HG03521 (cell line): ENCODE measurements at regions not wholly inside any gene's neighbourhood (a gene's known extent, or its start where the extent isn't known, plus 50 kb on each side); places are given as distances from the start of the nearest gene placed in this dataset.
"Not testable (repeated sequence)": the region's sequence is repeated elsewhere in the genome, so short reads cannot be mapped to it uniquely, and the experiment has no call there.

Experiments used
- ATAC-seq: cut with Tn5 transposase; IDR thresholded peaks from one replicate; pipeline ENCODE4 v1.9.1; 2021; ENCODE audit warnings: mild to moderate bottlenecking, moderate library complexity; ENCODE audit not compliant: unreplicated experiment

DNA sequence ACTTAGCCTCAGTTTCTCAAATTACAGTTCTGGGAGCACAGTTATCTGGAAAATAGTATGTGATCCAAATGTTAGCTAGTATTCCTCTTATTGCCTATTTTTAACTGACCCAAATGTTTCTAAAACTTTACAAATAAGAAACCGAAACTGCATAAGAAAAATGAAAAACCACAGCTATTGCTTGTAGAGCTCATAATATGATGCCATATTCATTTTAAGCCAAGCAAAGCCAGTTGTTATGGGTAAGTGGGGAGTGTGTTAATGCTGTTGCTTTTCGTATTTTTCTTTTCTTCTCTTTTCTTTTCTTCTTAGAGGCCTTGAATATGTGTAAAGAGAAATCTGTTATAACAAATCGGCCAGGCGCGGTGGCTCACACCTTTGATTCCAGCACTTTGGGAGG is 447.4 kb upstream of the TUSC1 start:
- ATAC-seq = no peak

DNA sequence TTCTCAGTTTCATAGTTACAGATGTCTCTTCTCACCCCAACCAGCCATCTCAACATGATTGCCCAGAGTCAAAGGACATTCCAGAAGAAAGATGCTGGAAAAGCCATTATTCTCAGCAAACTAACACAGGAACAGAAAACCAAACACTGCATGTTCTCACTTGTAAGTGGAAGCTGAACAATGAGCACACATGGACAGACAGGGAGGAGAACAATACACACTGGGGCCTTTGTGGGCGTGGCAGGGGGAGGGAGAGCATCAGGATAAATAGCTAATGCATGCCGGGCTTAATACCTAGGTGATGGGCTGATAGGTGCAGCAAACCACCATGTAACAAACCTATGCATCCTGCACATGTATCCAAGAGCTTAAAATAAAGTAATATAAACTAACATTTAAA is 437.8 kb upstream of the TUSC1 start:
- ATAC-seq = not testable (repeated sequence)

- no peak for ATAC-seq
These were observed 434.5 kb upstream of the TUSC1 start for GRCh38 chr9:26112724-26113123.

DNA sequence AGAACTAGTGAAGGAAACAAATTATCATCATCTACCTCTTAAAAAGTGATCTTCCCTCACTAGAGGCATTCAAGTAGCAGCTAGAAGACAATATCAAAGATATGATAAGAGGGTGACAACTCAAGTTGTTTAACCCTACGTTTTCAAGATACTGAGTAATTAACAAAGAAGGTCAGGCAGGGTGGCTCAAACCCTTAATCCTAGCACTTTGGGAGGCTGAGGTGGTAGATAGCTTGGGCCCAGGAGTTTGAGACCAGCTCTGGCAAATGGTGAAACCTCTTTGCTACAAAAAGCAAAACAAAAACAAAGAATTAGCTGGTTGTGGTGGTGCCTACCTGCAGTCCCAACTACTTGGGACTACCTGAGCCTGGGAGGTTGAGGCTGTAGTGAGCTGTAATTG is 408.2 kb upstream of the TUSC1 start:
- ATAC-seq = no peak

DNA sequence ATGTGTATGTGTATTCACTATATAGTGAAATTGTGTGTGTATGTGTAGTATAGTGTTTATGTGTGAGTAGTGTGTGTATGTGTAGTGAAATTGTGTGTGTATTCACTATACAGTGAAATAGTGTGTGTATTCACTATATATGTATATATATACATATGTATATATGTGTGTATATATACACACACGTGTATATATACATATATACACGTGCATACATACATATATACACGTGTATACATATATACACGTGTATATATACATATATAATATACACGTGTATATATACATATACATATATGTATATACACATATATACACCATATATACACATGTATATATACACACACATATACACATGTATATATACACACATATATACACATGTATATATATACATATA is 403.6 kb upstream of the TUSC1 start:
- ATAC-seq = no peak

DNA sequence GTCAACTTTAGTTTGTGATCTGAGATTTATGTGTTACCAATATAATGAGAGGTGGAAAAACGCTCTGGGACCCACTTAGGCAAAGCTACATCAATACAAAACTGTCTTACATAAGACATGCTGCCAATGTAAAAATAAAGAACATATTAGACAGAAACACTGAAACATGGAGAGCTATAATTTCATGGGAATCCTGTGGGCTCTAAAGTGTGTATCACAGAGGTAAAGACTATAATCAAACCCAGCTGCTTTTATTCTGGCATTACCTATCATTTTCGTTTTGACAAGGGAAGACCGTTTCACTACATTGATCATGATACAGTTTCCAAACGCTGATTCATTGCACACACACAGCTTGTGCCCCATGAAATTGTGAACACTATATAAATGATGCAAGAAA is 400.5 kb upstream of the TUSC1 start:
- ATAC-seq = no peak

GRCh38 chr9:26077860-26078259 is 399.6 kb upstream of the TUSC1 start:
- no peak for ATAC-seq

- no peak for ATAC-seq
These were observed 389.4 kb upstream of the TUSC1 start for GRCh38 chr9:26067608-26068007.

DNA sequence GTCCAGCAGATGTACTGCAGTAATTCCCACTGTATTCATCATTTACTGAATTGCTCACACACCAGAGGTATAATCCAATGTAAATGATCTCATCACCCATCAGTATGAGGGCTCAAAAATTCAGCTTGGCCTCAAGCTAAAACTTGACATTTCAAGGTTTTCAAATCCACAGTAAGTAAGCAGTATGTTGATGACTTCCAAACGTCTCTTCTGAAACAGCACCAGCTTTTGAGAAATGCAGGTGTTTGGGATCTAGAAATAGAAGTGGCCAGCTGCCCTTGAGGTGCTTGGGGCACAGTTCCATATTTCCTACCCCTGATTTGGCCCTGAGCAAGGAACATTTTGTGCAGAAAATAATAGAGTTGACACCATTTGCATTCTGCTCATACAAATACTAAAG is 388.0 kb upstream of the TUSC1 start:
- ATAC-seq = no peak

- no peak for ATAC-seq
These were observed 383.8 kb upstream of the TUSC1 start for GRCh38 chr9:26061948-26062575.

DNA sequence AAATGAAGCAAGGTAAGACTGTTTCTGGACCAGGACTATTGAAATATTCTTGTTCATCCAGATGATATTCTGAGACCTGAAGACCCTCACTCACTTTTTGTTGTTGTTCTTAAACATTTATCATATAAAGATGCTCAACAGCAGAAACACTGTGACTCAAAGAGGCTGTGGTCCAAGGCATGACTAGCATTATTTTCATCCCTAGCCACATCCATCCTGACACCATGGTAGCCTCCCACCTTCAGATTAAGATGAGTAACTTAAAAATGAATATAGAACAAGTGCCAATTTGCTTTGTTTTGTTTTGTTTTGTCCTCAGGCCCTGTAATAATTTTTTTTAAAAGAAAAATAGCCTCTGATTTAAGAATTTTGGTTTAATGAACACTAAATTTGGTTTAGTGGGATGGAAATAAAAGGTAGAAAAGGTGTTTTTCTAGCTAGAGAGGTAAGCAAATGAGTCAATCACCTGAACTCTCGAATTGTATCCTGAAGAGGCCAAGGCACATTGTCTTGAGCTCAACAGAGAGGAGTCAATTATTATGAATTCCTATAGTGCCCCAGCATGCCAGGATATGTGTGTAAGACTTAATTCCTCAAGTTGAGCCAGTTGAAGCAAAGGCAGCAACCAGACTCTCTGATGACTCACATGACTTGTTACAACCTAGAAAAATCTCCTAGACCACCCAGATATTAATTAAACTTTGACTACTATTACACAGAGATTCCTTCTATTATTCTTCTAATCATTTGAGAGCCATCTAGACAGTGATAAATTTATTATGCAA is 380.1 kb upstream of the TUSC1 start:
- ATAC-seq = no peak

DNA sequence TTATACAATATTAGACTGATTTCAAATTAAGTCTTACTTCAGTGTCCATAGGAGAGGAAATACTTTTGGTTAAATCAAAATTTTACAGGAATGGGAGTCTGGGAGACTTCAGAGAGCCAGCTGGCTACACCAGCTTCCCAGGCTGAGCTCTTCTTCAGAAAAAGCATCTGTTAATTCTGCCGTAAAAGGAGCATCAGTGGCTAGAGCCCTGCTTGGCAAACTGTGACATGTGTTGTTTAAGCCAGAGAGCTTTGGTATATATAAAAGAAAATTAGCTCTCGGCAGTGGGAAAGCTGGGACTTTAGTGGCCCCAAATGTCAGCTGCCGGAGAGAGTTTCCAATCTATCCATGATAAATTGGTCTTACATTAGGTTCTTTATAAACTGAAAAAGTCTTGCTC is 378.8 kb upstream of the TUSC1 start:
- ATAC-seq = no peak

DNA sequence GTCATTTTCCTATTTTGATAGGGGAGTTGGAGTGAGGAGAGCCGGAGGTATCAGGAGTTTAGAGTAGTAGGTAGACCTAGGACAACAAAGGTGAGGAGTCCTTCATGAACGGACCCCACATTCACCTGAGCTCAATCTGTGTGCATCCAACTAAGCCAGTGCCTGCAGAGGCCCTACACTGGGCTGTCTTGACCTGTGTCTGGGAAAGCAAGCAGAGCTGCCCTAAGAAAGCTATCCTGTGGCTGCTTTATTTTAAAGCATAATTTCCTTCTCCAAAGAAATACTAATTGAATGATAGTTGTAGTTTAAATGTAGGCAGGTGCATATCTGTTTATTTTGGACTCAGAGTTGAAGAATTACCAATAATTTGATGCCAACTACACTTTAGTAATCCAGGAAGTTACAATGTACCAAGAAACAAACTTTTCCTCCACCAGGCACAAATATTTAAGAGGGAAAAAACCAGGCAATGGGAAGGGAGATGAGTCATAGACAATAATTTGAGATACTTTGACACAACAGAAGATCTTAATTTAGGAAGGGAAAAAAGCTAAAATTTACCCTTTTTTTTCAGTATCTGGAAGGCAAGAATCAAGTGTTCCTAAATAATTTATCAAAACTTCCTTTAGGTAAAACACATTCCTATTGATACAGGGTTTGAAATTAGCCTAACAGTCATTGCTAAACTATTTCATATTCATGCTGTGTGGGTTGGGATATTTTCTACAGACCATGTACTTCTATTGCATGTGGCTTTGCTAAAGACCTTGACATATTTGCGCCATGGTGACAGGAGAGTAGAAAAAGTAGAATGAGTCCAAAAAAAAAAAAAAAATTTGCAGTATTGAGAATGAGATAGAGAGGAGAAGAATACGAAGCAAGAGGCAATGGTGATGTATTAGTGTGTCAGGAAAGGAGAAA is 376.6 kb upstream of the TUSC1 start:
- ATAC-seq = no peak

DNA sequence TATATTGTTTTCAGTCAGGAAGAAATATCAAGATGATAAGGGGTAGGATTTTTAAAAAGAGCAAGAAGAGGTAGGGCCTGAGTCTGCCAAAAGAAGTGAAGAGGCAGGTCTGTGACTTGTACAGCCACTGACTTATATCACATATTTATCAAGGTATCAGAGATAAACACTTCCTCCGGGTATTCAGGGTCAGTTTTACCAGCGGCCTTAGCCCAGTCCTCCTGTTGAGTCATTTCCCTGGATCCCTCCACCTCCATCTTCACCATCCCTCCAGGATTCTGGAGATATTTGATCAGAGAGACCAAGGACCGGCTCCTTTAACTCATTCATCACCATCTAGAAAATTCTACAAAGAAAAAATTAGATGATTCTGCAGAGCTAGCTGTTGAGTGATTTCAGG is 375.7 kb upstream of the TUSC1 start:
- no peak for ATAC-seq

DNA sequence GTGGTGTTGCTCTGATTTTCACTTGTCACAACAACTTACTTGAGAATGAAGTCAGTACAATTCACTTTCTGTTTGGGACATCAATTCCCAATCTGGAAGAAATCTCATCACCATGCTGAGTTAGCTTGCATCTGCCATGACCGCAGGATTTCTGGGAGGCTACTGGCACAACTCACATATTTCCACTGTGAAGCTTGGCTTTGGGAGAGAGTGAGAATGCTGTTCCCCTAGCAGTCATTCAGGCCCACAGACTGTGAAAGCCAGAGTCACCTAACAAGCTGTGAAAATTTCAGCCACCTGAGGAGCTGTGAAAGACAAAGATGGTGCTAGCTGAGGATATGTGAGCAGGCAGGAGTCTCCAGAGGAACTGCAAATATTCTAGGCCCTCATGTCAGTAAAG is 365.2 kb upstream of the TUSC1 start:
- no peak for ATAC-seq

DNA sequence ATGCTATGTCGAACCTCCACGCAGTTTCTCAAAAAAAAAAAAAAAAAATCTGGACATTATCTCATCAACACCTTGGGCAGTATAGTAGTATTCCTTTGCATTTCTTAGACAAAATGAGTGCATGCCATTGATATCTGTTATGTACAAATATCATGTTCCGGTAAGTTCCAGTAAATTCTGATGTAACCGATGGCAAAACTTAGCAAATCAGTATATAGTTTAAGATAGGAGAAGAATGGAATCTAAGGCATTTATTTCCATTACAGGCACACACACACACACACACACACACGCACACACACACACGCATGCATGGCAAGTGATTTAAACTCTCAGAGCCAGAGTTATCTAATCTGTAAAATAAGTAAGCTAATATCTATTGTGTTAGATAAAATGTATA is 356.5 kb upstream of the TUSC1 start:
- ATAC-seq = no peak

DNA sequence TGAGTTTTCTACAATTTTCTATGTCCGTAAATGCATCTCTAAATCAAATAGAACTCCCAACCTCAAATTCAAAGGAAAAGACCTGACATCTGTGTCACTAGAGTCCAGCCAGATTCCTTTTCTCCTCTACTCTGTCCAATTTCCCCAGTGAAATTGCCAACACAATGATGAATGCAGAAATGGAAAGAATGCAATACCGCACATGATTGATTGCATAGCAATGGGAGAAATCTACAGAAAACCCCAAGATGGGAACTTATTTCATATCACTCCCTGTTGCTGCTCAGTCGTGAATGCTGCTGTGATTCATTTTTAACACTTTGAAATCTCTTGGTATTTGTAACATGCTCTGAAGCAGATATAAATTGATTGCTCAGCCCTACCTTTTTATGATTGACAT is 355.1 kb upstream of the TUSC1 start:
- no peak for ATAC-seq

- ATAC-seq = no peak
These were observed 348.3 kb upstream of the TUSC1 start for GRCh38 chr9:26026423-26027100.

DNA sequence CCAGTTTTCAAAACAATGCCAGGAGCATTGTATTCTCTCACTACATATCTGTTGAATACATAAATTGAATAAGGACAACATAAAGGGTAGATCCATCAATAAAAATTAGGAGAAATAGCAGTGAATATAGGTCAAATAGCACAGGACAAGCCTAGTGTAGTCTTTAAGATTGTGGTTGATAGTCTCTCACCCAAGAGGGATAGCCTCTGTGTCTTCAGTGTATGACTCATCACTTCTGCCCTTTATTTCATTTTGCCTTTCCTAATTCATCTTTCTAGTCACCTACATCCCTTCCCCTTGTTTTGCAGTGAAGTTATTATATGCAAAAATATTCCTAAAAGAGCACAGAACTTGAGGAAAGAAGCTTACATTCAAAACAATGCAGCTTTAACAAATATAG is 335.0 kb upstream of the TUSC1 start:
- ATAC-seq = no peak

GRCh38 chr9:26012797-26013196 is 334.6 kb upstream of the TUSC1 start:
- ATAC-seq = no peak

- ATAC-seq = no peak
These were observed 316.4 kb upstream of the TUSC1 start for GRCh38 chr9:25994605-25995004.
